Smooth muscle cell (in vitro differentiated cells): ENCODE measurements at regions not wholly inside any gene's neighbourhood (a gene's known extent, or its start where the extent isn't known, plus 50 kb on each side); places are given as distances from the start of the nearest gene placed in this dataset.

Source experiments
- DNase-seq: peaks from one replicate; lab custom pipeline; 2025; ENCODE audit not compliant: unreplicated experiment; lab: John Stamatoyannopoulos, UW
- H2AFZ ChIP-seq: fragments of 200-600 bp; sonication (generic); 2 replicates; pipeline ENCODE4 v1.6.0; 2016; ENCODE audit warnings: antibody characterized with exemption, low read depth, mild to moderate bottlenecking
- H3F3A ChIP-seq: fragments of 200-600 bp; sonication (generic); 2 replicates; pipeline ENCODE4 v1.6.0; 2017; ENCODE audit warnings: antibody characterized with exemption, low read depth
- H3K27ac ChIP-seq: fragments of 200-600 bp; sonication (generic); 2 replicates; pipeline ENCODE4 v1.5.1; 2016; ENCODE audit warnings: low read depth, mild to moderate bottlenecking
- H3K27me3 ChIP-seq: fragments of 200-600 bp; sonication (generic); 2 replicates; pipeline ENCODE4 v1.6.1; 2016; ENCODE audit warnings: low read depth, mild to moderate bottlenecking
- H3K36me3 ChIP-seq: fragments of 200-600 bp; sonication (generic); 2 replicates; pipeline ENCODE4 v1.5.1; 2016; ENCODE audit warnings: low read depth
- H3K4me1 ChIP-seq: fragments of 200-600 bp; sonication (generic); 2 replicates; pipeline ENCODE4 v1.5.1; 2016; ENCODE audit warnings: low read depth
- H3K4me2 ChIP-seq: fragments of 200-600 bp; sonication (generic); 2 replicates; pipeline ENCODE4 v1.6.0; 2016; ENCODE audit warnings: mild to moderate bottlenecking
- H3K4me3 ChIP-seq: fragments of 200-600 bp; sonication (generic); 2 replicates; pipeline ENCODE4 v1.5.1; 2016; ENCODE audit warnings: mild to moderate bottlenecking
- H3K79me2 ChIP-seq: fragments of 200-600 bp; sonication (generic); 2 replicates; pipeline ENCODE4 v1.6.0; 2016; ENCODE audit warnings: low read depth, mild to moderate bottlenecking
- H3K9ac ChIP-seq: fragments of 200-600 bp; sonication (generic); 2 replicates; pipeline ENCODE4 v1.6.0; 2016; ENCODE audit warnings: low read depth
- H3K9me3 ChIP-seq: fragments of 200-600 bp; sonication (generic); replicated peaks from 2 replicates; pipeline ENCODE4 v1.5.1; 2016; ENCODE audit warnings: low read depth
- H4K20me1 ChIP-seq: fragments of 200-600 bp; sonication (generic); 2 replicates; pipeline ENCODE4 v1.6.0; 2016; ENCODE audit warnings: low read depth
- WGBS: methylation state at CpG from one replicate; pipeline ENCODE4 v1.1.7; 2016; ENCODE audit warnings: low lambda C conversion rate; 5-methylcytosine and 5-hydroxymethylcytosine counted together
- TF ChIP-seq, protein P1 (sequence below): fragments of 200-600 bp; sonication (generic); IDR thresholded peaks from 2 replicates; pipeline ENCODE4 v1.5.1; 2017; ENCODE audit warnings: borderline replicate concordance, mild to moderate bottlenecking, antibody characterized with exemption; ENCODE audit not compliant: insufficient read depth, poor library complexity, severe bottlenecking

DNA sequence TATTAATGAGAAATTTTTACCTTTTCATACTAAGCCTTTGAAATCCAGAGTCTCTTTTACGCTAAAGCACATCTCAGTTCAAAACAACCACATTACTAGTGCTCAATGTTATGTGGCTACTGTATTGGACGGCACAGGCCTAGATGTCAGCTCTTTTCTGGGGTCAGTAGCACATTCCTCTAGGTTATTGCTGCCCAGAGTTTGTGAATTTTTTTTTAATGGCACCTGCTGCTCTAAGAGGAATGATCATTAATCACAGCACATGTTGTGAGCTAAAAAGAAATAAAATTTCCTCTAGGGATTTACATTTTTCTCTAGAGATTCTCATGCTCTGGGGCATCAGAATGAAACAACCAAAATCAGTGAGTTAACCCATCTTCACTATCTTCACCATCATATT is 436.8 kb upstream of the THBS1 start:
- Histone ChIP-seq H4K20me1 (no peaks in the 10 kb centered on the region), H3K9me3 (no peaks in the 10 kb centered on the region), H3F3A (peaks cover 7% of the 10 kb centered on the region), H3K79me2 (no peaks in the 10 kb centered on the region), H3K4me1 (peaks cover 15% of the 10 kb centered on the region), H3K27ac (no peak overlapping the region), H3K9ac (no peak overlapping the region), H3K4me2 (no peak overlapping the region), H3K27me3 (no peaks in the 10 kb centered on the region), H3K4me3 (no peak overlapping the region), H3K36me3 (no peaks in the 10 kb centered on the region), H2AFZ (no peak overlapping the region)
- no peak for DNase-seq
- 89% methylated on average over 2 of the region's 2 CpGs for WGBS
- TF ChIP-seq, protein P1, sequence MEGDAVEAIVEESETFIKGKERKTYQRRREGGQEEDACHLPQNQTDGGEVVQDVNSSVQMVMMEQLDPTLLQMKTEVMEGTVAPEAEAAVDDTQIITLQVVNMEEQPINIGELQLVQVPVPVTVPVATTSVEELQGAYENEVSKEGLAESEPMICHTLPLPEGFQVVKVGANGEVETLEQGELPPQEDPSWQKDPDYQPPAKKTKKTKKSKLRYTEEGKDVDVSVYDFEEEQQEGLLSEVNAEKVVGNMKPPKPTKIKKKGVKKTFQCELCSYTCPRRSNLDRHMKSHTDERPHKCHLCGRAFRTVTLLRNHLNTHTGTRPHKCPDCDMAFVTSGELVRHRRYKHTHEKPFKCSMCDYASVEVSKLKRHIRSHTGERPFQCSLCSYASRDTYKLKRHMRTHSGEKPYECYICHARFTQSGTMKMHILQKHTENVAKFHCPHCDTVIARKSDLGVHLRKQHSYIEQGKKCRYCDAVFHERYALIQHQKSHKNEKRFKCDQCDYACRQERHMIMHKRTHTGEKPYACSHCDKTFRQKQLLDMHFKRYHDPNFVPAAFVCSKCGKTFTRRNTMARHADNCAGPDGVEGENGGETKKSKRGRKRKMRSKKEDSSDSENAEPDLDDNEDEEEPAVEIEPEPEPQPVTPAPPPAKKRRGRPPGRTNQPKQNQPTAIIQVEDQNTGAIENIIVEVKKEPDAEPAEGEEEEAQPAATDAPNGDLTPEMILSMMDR, result no peak

DNA sequence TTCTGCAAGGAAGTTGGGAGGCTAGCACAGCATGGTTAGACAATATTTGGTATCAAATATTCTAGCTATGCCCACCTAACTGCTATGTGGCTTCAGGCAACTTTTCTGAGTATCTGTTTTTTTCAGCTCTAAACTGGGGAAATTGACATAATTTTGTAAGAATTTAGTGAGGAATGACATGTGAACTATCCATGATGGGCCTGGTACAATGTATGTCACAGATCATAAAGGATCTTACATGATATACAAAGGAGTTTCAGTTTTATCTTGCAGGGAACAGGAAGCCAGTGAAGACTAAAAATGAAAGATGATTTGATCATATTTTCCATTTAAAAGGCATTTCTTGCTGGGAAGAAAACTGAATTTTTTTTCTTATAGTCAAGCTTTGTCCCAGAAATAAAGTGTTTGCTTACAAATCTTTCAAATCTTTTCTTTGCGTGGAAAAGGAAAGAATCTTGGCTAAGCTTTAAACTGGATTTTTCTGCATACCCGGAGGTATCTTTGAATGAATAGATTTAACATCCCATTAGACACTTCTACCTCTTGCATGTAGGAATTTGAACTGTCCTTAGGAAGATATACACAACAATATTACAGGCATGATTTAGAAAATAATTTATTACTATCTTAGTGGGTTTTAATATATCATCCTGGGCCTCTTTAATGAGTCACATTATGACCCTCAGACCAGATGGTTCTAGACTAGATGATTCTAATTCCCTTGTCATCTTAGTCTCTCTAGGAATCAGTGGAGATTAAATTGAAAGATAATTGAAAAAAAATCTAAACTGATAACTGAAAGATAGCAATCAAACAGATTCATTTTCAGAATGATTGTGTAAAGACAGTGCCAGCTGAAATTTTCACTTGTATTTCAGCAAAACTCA is 436.0 kb upstream of the THBS1 start:
- no peaks in the 10 kb centered on the region for H3K36me3 ChIP-seq
- peaks cover 7% of the 10 kb centered on the region for H3F3A ChIP-seq
- no peaks in the 10 kb centered on the region for H3K9me3 ChIP-seq
- H3K4me1 ChIP-seq, result peaks cover 8% of the 10 kb centered on the region
- no peak overlapping the region for H3K4me3 ChIP-seq
- no peak overlapping the region for H3K27ac ChIP-seq
- no peaks in the 10 kb centered on the region for H3K79me2 ChIP-seq
- 87% methylated on average over 2 of the region's 2 CpGs for WGBS
- H4K20me1 ChIP-seq, result no peaks in the 10 kb centered on the region
- TF ChIP-seq, protein P1, result no peak
- no peaks in the 10 kb centered on the region for H3K27me3 ChIP-seq
- DNase-seq, result no peak
- H3K4me2 ChIP-seq, result no peak overlapping the region
- H2AFZ ChIP-seq, result no peak overlapping the region
- H3K9ac ChIP-seq, result no peak overlapping the region

DNA sequence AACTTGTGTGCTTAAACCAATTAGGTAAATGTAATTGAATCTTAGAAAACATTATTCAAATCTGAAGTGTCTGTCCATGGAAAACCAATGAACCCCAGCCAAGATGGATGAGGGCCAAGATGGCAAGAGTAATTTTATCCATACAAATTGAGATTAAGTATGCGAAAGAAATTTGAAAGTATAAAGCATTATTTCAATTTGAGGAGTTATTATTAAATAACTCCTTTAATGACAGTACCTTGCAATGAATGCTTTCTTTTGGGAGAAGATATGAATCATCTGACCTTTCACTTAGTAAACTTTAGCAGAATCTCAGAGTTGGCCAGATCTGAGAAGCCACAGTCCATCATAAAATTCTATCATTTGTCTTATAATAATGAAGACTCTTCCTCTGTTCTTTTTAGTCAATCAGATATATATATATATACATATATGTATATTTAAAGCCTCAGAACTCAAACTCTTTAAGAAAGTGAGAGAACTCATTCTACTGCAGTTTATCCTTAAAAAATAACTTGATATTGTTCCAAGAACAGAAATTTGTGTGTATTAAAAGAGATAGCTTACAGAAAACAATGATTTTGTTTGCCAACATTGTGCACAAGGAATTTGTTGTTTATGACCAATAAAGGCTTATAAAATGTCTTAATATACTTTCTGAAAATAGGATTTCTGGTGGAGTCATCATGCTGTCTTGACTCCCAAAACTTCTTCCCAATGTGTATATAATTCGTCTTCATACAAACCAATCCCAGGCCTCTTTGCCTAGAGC is 434.8 kb upstream of the THBS1 start:
- DNase-seq, result no peak
- Histone ChIP-seq H3K9me3 (no peaks in the 10 kb centered on the region), H3K4me3 (no peak overlapping the region), H3K9ac (no peak overlapping the region), H4K20me1 (no peaks in the 10 kb centered on the region), H3F3A (peaks cover 5% of the 10 kb centered on the region), H3K36me3 (no peaks in the 10 kb centered on the region), H3K79me2 (no peaks in the 10 kb centered on the region), H2AFZ (no peak overlapping the region), H3K4me1 (peaks cover 4% of the 10 kb centered on the region), H3K27me3 (no peaks in the 10 kb centered on the region), H3K27ac (no peak overlapping the region), H3K4me2 (no peak overlapping the region)
- TF ChIP-seq, protein P1, result no peak
- WGBS, result 97% methylated on average over 2 of the region's 2 CpGs
